ENCODE measurements at regions not wholly inside any gene's neighbourhood (a gene's known extent, or its start where the extent isn't known, plus 50 kb on each side); places are given as distances from the start of the nearest gene placed in this dataset.
A peak's percentile ranks its signal among the peaks of the same experiment; 100 is the strongest.
"Not testable (repeated sequence)": the region's sequence is repeated elsewhere in the genome, so short reads cannot be mapped to it uniquely, and the experiment has no call there.

- no peaks in the 10 kb centered on the region for H3K4me1 ChIP-seq
- H3K27ac ChIP-seq, result no peak overlapping the region
- H3K36me3 ChIP-seq, result no peaks in the 10 kb centered on the region
- TF ChIP-seq POLR2AphosphoS5 (IDR thresholded peaks at IDR 0.05) (no peak), EP300 (IDR thresholded peaks at IDR 0.05) (no peak), POLR2A (IDR thresholded peaks at IDR 0.05) (no peak), CTCF (IDR thresholded peaks at IDR 0.05) (no peak)
- DNase-seq, result no peak
- H3K9me3 ChIP-seq, result no peaks in the 10 kb centered on the region
- 89 to 95% methylated on average over 8 of the region's 8 CpGs for WGBS, 2 donors
- intact Hi-C loops (cut with DNase I), result no loop called here
- H3K4me3 ChIP-seq, result no peak overlapping the region
- H3K27me3 ChIP-seq, result peaks cover 0 to 4% (median 0%) of the 10 kb centered on the region in 3 donors
Measured at GRCh38 chr4:3598695-3599227, 66.5 kb upstream of the LRPAP1 start.

DNA sequence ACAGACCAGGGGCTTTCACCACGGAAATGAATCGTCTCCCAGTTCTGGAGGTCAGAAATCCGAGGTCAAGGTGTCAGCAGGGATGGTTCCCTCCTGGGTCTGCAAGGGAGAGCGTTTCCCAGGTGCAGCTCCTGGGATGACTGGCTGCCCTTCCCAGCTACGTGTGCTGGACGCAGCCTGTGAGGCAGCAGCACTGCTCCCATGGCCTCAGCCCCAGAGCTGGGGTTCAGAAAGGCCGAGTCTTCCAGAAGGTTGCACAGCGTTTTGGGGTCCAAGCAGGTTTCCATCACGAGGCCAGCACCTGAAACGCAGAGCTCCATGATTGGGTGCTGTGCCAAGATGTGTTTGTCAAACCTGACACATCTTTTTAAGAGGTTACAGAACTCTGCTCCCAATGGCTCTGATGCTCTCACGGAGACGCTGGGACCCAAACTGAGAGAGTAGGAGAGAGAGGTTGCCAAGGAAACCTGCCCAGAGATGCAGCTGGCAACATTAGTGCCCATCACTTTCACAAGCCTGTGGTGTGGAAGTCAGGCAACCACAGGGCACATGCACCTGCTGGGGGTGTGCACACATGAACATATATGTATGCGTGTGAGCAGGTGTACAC lies 65.8 kb upstream of the LRPAP1 start:
- H3K27ac ChIP-seq; H3K9me3 ChIP-seq; H3K4me1 ChIP-seq; H3K27me3 ChIP-seq; H3K36me3 ChIP-seq; intact Hi-C loops (cut with DNase I); H3K4me3 ChIP-seq; DNase-seq: not testable (repeated sequence)
- WGBS, 2 donors, result 72 to 79% methylated on average over 13 of the region's 13 CpGs

DNA sequence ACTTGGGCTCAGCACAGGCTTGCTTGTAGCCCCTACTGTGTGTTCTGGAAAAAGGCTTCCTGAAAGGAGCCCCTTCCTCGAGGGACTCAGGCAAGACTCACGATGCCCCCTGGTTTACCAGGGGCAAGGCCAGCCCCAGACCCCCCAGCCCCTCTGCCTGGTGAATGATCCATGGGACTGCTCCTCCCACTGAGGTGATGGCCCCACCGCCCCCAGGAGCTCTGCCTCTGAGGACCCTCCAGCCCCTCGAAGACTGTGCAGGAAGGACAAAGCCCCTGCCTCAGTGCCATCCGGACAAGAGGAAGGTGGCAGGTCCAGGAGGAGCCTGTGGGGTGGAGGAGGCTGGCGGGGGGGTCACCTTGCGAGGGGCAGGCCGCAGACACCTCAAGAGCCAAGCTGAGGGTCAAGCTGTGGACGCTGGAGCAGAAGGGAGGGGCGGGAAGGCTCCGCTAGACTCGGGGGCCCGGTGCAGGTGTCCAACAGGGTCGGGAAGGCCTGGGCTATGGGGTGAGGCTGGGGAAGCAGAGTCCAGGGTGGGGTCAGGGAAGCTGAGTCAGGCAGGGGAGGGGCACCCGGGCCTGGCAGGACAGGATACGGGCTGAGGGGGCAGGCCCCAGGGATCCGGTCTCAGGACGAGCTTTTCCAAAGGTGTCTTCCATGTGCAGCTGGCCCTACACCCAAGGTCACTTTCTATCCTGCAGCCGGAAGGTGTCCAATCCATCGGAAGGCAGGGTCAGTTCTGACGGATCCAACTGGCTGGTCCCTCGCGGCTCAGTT lies 64.9 kb upstream of the LRPAP1 start:
- H3K4me3 ChIP-seq; H3K9me3 ChIP-seq; H3K4me1 ChIP-seq; H3K27me3 ChIP-seq; H3K27ac ChIP-seq; H3K36me3 ChIP-seq; intact Hi-C loops (cut with DNase I): not testable (repeated sequence)
- WGBS, 2 donors, result 67 to 73% methylated on average over 23 of the region's 23 CpGs
- DNase-seq, result peak; percentile 58

GRCh38 chr4:3595627-3596291 lies 63.5 kb upstream of the LRPAP1 start:
- H3K9me3 ChIP-seq; DNase-seq; intact Hi-C loops (cut with DNase I); H3K4me3 ChIP-seq; H3K27ac ChIP-seq; H3K4me1 ChIP-seq; H3K36me3 ChIP-seq: not testable (repeated sequence)
- H3K27me3 ChIP-seq, result peaks cover 0 to 11% (median 0%) of the 10 kb centered on the region in 3 donors
- WGBS, 2 donors, result 81 to 84% methylated on average over 26 of the region's 27 CpGs

GRCh38 chr4:3594751-3595150 lies 62.5 kb upstream of the LRPAP1 start:
- H3K36me3 ChIP-seq; H3K4me3 ChIP-seq; H3K27ac ChIP-seq; H3K9me3 ChIP-seq; H3K4me1 ChIP-seq; DNase-seq; intact Hi-C loops (cut with DNase I): not testable (repeated sequence)
- WGBS, 2 donors, result 79 to 85% methylated on average over 9 of the region's 9 CpGs
- peaks cover 0 to 11% (median 0%) of the 10 kb centered on the region in 3 donors for H3K27me3 ChIP-seq

- peak; percentile 22 for DNase-seq
- H3K4me3 ChIP-seq; intact Hi-C loops (cut with DNase I); H3K4me1 ChIP-seq; H3K27ac ChIP-seq; H3K9me3 ChIP-seq; H3K36me3 ChIP-seq; H3K27me3 ChIP-seq: not testable (repeated sequence)
- WGBS, 2 donors, result 58 to 70% methylated on average over 21 of the region's 21 CpGs
Measured at GRCh38 chr4:3589946-3590924, 58.0 kb upstream of the LRPAP1 start.

GRCh38 chr4:3589379-3589778 lies 57.2 kb upstream of the LRPAP1 start:
- H3K36me3 ChIP-seq; H3K4me1 ChIP-seq; H3K4me3 ChIP-seq; intact Hi-C loops (cut with DNase I); H3K27me3 ChIP-seq; H3K9me3 ChIP-seq; H3K27ac ChIP-seq: not testable (repeated sequence)
- 91 to 94% methylated on average over 10 of the region's 11 CpGs for WGBS, 2 donors
- DNase-seq, result peak; percentile 40

GRCh38 chr4:3588517-3589194 lies 56.4 kb upstream of the LRPAP1 start:
- WGBS, 2 donors, result 38 to 67% methylated on average over 9 of the region's 10 CpGs
- intact Hi-C loops (cut with DNase I); H3K27ac ChIP-seq; H3K9me3 ChIP-seq; H3K36me3 ChIP-seq; H3K4me1 ChIP-seq; H3K27me3 ChIP-seq; H3K4me3 ChIP-seq: not testable (repeated sequence)
- peak; percentile 19 for DNase-seq

- H3K4me3 ChIP-seq; H3K4me1 ChIP-seq; intact Hi-C loops (cut with DNase I); H3K36me3 ChIP-seq; H3K27ac ChIP-seq; H3K9me3 ChIP-seq; H3K27me3 ChIP-seq: not testable (repeated sequence)
- WGBS, 2 donors, result 93 to 95% methylated on average over 10 of the region's 10 CpGs
- DNase-seq, result peak; percentile 38
Measured at GRCh38 chr4:3586596-3586995, 54.4 kb upstream of the LRPAP1 start.

GRCh38 chr4:3585567-3585966 lies 53.3 kb upstream of the LRPAP1 start:
- H3K4me3 ChIP-seq; intact Hi-C loops (cut with DNase I); H3K36me3 ChIP-seq; H3K4me1 ChIP-seq; H3K27ac ChIP-seq; H3K27me3 ChIP-seq; H3K9me3 ChIP-seq: not testable (repeated sequence)
- WGBS, 2 donors, result 29 to 38% methylated on average over 7 of the region's 7 CpGs
- peak; percentile 36 for DNase-seq

All from sigmoid colon (tissue), 6 donors.